Activated CD4-positive, alpha-beta T cell treated with anti-CD3 and anti-CD28 coated beads for 4 hours (primary cell): ENCODE measurements at regions not wholly inside any gene's neighbourhood (a gene's known extent, or its start where the extent isn't known, plus 50 kb on each side); places are given as distances from the start of the nearest gene placed in this dataset.

Experiments used
- DNase-seq, 2 donors: peaks; one replicate each; pipeline ENCODE4 v3.0.0-alpha.2; 2020

DNA sequence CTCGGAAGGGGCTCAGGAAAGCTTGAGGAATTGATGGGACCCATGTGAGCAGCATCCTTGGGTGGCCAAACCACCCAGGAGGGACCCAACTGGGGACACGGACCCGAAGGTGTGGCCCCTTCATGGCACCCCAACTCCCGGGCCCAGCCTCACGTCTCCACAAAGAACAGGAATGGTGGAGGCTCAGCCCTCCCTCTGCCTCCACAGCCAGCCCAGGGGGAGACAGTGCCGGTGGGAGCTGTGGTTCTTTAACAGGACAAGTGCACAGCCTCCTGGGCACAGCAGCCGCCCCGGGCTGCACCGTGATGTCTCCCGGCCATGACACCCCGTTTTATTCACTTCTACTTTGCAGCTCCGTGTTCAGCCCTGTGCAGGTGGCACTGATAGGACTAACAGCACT, 587.2 kb downstream of the BRD1 start:
- no peak for DNase-seq

DNA sequence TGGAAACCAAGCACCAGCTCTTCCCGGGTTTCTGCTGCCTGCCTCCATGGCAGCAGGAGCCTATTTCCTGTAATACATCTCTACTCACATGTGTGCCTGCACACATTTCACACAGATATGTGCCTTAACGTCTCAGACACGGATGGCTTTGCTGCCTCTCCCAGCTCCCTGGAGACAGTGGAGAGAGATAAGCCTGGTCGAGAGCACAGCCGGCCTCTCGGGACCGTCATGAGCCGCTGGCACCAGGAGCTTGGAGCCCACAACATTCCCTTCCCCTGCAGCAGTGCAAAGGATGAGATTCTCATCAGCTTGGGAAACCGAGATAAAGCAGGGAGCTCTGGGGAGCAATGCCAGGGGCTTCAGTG, 587.7 kb downstream of the BRD1 start:
- DNase-seq = no peak

DNA sequence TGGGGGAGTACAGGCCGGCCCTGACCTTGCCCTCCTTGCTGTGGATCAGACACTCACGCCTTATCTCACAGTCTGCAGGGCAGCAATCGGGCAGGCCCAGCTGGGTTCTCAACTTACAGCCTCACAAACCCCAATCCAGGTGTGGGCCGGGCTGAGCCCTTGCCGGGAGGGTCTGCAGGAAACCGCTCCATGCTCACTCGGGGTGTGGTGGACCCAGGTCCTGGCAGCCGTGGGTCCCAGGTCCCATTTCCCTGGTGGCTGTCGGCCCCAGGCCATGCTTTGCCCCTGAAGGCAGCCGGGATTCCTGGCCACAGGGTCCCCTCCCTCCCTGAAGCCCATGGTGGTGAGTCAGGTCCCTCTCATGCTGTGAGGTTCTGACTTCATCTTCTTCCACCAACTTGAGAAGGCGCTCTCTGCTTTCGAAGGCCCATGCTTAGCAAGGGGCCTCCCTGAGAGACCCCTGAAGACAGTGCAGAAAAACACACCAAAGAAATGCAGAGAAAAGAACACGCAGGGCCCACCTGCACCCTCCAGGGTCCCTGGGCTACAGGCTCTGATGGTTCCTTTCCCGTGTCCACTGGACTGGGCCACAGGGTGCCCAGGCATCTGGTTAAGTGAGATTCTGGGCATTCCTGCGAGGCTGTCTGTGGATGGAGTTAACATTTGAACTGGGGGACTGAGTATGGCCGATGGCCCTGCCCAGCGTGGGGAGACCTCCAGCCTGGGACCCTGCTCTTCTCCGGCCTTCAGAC, 588.2 kb downstream of the BRD1 start:
- no peak for DNase-seq

DNA sequence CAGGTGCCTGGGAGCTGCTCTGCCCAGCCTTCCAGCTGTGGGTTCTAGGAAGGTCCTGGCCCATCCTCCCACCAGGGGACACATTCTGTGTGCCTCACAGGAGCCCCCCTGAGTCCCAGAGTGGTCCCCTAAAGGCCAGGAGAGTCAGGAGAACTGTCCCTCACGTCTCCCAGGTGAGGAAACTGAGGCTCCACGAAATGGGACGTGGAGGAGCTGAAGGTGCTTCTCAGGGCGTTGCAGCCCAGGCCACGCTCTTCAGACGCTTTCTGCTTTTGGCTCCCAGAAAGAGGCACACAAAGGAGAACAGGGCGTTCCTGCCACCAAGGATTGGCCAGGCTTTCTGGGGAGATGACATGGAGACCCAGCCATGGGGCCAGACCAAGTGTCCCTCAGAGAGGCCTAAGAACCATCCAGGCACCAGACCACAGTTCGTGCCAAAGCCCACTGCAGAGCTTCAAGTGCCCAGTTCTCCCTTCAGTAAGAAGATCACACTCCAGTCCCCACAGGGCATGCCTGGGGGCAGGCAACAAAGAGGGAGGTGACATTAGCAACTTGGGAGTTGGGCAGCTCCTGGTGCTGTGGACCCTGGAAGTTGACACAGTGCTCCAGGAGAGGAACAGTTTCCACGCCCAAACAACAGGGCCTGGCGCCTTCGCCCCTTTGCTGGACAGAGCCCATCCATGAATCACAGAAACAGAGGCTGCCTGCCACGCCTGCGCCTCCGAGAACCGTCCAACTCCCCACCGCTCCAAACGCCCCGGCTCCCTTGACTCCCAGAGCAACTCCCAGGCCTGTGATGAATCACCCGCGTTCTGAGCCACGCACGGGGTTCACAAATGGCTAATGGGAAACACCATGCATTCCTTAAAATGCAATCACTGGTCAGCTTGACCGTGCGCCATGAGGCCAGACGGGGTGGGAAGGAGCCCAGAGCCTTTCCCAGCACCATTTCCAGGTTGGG, 589.2 kb downstream of the BRD1 start:
- no peak for DNase-seq

DNA sequence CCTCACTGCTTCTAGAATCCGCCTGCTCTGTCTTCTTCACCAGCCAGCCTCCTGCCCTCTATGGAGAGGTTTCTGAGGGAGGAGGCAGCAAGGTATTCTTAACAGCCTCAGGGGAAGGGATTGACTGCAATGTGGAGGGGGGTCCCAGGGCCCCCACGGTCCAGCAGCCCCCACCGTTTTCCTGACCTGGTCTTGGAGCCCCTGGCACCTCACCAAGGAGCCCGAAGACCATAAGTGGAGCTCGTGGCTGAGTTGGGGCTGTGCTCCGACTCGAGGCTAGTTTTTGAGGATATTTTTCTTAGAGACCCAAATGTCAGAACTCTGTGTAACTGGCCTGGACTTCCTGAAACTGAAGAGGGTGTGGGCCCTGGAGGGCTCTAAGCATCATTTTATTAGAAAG, 590.0 kb downstream of the BRD1 start:
- no peak for DNase-seq

DNA sequence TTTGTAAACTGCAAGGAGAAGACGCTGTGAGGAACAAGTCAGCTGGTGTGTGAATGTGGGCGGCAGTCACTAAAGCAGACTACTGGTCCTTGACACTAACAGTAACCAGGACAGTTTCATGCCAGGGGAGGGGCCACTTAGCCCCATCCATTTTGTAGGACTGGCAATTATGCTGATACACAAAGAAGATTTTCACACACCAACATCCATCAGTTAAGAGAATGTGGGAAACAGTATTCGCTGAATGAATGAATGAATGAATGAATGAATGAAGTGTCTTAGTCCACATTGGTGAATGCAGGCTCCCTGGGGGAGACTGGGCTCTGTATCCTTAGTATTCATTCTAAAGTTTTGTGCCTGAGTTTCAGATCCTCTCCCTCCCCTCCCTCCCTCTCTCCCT, 590.4 kb downstream of the BRD1 start:
- no peak for DNase-seq

DNA sequence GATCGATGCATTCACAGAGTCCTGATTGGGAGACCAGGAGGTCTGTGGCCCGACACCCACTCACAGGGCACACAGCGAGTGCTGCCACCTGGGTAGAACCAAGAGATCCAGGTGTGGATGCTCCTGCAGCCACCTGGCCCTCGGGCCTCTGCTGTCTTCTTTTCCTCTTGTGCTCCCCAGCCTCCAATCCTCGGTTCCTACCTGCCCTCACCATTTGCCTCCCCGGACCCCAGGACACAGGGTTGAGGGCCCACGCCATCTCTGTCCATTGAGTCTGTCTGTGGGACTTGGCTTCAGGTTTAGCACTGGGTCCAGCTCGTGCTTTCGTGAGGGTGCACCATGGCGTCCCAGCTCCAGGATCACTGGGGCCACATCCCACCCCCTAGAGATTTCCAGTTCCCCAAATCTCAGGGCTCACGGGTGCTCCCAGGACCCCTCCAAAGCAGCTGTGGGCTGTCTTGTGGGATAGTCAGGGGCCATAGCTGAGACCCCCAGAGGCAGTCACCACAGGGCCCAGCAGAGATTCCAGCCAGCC, 591.1 kb downstream of the BRD1 start:
- DNase-seq = no peak

DNA sequence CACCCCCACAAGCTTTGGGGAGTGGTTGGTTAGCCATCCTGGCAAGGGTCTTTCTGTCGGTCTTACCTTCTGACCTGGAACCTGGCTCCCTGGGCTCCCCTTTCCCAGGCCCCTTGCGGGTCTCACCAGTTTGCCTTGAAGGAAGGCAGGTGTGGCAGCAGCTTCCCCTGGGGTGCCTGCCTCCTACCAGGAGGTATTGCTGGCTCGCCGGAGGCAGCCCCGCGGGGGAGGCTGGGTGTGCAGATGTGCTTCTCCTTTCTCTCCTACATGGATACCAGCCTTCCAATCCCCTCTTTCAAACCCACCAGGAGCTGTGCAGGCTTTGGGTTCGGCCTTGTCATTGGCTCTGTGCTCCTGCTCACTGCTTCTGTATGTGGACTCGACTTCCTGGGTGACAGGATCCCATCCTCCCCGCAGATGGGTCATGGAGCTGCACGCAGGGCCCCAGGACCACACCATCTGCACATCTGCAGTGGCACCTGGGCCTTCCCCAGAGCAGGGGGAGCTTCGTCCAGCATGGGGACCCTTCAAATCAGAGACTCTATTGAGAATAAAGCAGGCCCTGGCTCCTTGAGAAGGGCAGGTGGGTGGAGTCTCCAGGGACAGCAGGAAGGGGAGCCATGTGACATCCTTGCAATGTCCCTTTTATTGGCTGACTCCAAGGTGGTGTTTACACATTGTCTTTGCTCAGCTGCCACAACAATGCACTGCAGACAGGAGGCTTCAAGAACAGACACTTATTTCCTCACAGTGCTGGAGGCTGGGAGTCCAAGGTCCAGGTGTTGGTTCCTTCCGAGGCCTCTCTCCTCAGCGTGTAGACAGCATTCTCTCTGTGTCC, 592.0 kb downstream of the BRD1 start:
- no peak for DNase-seq

DNA sequence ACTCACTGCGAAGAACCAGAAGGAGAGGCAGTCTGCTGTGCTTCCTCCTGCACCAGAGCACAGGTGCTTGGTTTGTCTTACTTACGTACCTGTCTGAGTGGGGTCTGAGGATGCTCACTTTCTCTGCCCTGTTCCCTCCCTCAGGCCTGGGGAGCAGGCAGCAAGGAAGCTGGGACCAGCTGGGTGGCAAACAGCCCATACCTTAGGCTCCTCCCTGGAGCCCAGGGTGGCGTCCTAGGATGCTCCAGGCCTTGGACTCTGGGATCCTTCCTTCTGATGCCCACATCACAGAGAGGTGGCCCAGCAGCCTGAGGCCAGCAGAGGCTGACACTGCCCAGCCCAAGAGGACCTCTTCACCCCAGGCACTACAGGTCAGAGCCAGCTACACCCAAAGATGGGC, 593.2 kb downstream of the BRD1 start:
- DNase-seq = no peak

DNA sequence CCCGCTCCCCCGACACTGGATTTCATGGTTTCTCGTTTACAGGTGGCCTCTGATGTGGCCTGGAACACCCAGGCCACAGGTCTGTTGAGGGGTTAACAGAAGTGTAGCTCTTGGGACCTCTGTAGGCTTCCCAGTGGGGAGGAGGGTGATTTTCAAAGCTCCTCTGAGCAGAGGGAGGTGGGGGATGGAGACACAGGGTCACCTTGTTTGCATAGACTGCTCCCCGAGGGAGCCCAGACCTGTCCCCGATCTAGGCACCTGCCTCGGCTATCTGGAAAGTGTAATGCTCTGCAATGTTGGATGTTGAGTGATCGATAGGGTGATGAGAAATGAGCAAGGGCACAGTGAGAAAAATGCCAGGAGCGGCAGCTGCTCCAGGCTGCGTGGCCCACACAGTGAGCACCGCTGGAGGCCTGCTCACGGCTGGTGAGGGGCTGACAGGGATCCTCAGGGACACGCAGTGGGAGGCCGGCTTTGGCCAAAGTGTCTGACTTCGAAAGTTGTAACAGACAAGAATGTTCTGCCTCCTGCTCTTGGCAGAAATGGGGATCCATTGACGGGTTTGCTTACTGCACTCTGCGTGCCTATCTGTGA, 594.1 kb downstream of the BRD1 start:
- no peak for DNase-seq

DNA sequence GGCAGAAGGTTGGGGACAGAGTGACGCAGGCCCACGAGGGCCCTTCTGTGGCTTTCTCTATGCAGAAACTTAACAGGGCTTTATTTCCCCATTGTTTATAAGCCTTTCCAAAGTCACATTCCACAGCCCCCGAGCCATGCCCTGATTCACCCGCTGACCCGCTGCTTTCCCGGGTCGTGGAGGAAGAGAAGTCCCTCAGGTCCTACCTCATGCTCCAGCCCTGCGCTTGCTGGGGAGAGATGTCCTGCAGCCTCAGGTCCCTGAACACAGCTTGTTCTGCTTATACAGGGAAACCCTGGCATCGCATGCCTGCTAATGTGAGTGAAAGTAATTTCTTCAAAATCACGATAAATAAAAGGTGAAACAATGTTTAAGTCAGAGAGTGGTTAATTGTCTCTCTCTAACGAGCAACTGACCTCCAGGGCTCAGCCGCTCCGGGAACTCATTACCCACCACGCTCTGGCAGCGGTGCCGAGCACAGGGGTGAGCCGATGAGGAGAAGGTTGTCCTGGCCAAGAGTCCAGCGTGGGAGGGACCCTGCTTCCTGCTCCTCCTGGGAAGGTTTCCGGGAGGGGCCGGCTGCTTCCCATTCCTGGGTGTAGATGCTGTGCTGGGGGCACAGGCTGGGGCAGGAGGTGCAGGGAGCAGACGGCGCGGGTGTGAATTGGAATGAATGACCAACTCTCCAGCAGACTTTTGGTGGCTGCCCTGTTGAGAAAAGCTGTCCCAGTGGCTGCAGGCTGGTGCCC, 595.2 kb downstream of the BRD1 start:
- DNase-seq = no peak

DNA sequence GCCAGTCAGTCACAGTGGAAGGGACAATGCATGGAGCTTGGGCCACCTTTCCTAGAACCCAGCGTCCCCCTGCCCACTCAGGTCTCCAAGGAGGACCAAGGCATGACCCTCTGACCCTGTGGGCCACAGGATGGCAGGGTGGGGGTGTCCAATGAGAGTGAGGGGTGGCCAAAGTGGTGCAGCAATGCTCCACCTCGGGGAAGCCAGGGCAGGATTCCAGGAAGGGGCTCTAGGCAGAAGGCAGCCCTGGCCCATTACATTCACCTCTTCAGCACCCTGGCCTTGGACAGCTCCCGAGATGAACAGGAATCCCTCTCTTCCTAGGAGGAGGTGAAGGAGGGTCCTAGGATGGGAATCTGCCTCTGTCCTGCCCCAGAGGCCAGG, 597.5 kb downstream of the BRD1 start:
- DNase-seq = no peak

DNA sequence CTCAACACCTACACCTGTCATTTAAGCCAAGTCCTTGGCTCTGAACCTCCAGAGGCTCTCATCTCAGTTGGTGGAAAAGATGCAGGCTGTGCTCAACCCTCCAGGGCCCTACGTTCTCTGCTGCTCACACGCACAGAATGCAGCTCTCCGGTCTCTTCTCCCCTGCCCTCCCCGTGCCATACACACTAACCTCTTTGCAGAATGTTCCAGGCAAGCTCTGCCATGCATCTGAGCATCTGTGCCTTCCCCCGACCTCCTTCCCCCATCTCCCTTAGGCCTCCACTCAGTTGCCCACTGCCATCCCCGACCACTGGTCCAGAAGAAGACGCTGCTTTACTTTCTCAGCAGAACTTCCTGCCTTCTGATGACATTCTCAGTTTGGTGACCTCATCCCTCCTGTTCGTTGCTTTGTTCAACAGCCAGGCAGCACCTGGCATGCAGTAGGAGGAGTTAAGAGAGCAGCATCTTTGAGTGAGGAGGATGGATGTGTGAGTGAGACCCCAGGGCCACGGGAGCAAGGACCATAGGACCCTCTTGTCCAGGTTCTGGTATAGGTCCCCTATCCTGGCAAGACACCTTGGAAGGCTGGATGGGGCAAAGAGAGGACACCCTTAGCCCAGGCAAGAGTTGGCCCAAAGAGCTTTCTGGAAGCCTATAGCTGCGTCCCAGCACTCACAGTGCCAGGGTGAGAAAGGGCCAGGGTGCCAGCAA, 598.0 kb downstream of the BRD1 start:
- DNase-seq = no peak

DNA sequence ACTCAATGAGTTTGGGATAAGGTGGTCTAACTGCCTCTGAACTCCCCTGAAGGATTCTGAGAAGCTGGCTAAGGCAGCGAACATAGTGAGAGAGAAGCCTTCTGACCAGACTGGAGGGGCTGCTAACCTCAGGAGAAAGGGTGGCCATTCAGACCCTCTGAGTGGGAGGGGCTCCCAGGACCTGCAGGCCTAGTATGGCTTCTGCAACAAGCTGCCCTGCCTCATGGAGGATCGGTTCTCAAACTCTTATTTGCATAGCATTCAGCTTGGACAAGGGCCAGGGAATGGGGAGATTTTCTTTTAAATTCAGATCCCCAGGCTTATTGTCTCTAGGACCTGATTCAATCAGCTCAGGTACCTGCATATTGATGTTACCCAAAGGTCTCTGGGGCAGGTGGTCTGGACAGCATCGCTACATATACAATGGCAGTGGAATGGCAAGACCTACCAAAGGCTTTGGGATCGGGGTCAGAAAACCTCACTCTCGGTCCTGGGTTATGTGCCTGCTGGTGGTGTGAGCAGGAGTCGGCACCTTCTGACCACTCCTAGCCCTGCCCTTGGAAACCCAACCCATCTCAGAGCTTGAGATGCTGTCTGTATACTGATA, 599.1 kb downstream of the BRD1 start:
- no peak for DNase-seq

DNA sequence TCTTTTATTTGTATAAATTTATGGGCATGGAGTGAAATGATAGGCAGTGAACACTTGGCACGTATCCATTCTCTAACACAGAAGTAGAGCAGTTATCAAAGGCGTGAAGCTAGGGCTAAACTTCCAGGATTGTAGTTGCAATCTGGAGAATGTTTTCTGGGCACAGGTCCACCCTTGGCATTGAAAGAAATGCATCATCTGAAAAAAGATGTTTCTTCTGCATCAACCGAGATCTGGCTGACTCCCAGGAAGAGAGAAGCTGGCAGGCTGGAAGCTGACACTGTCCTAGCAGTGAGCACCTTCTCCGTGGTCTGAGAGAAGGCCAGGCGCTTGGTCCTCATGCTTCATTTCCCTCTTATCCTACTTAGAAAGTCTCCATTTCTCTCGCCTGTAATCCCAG, 600.0 kb downstream of the BRD1 start:
- DNase-seq = no peak

DNA sequence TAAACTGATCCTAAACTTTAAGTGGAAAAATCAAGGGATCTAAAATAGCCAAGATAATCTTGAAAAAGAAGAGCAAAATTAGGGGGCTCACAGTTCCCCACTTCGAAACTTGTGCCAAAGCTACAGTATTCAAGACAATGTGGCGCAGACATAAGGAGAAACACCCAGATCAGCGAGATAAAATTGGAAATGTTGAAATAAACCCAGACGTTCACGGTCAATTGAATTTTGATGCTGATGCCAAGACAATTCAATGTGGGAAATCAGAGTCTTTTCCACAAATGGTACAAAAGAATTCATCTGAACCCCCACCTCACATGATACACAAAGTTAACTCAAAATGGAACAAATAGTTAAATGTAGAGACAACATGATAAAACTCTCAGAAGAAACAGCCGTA, 601.6 kb downstream of the BRD1 start:
- no peak for DNase-seq

DNA sequence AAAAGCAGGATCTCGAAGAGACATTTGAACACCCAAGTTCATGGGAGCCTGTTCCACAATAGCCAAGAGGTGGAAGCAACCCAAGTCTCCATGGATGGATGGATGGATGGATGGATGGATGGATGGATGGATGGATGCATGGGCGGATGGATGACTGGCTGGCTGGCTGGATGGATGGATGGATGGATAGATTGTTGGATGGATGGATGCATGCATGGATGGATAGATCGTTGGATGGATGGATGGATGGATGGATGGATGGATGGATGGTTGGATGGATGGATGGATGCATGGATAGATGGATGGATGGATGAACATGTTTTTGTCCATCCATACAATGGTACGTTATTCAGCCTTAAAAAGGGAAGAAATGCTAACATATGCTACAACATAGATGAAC, 603.4 kb downstream of the BRD1 start:
- no peak for DNase-seq

DNA sequence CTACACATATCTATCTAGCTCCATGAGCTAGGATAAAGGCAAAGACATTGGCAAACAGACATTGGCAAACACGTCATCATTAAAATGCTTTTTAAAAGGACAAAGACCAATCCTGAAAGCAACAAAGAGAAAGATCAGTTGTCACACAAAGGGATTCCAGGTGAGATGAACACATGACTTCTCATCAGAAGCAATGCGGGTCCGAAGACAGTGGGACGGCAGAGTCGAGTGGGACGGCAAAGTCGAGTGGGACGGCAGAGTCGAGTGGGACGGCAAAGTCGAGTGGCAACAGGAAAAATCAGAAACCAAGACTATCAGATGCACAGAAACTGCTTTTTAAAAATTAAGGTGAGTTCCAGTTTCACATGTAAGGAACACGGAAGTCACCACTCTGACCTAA, 609.5 kb downstream of the BRD1 start:
- no peak for DNase-seq

DNA sequence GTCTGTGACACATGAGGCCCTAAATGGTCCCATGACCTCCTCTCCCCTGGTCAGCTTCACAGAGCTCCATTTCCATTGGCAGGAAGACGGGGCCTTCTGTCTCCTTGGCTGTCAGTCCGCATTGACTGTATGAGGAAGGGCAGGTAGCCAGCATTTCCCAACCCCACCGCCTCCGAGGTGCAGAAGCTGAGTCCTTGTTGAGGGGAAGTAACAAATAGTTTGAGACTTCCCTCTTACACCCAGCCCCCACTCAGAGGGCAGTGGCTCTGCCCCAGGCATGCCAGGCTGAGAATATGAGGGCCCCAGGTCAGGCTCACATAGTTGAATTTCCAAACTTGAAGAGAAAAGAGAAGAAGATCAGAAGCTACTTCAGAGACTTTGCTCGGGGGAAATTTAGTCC, 611.1 kb downstream of the BRD1 start:
- DNase-seq = no peak

DNA sequence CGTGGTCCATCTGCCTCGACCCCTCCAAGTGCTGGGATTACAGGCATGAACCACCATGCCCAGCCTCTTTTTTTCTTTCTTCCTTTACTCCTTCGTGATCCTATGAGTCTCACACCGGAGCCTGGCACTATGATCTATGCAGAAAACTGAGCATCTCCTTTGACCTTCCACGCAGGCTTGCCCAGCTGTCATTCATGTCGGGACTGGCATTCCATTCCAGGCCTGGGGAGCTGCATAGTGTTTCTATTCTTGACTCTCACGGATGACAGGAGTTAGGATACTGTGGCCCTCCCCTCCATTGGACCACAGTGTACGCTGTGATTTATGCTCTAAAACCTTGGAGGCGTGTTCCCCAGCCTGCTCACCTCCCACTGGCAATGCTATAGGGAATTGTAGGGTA, 611.8 kb downstream of the BRD1 start:
- no peak for DNase-seq

DNA sequence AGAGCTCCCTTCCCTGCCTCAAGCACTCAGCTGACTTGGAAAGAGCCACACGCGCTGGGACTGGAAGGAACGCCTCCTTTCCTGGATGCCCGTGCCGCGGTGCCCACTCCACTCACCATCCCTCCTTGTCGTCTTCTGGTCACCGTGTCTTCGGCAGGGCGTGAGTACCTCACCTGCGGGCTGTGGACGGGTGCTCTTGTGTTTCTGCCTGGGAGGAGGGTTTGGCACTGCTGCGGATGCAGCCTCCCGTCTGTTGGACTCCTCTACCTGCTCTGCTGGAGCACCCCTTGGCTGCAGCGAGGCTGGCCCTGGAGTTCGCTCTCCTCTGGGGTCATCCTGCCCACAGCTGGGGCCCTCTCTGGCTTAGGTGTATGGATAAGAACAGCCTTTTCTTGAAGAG, 612.7 kb downstream of the BRD1 start:
- DNase-seq = no peak
